Gastrocnemius medialis (tissue), 4 donors: ENCODE measurements at regions not wholly inside any gene's neighbourhood (a gene's known extent, or its start where the extent isn't known, plus 50 kb on each side); places are given as distances from the start of the nearest gene placed in this dataset.

Source experiments
- POLR2A ChIP-seq, 2 donors: fragments of 450-650 bp; IDR thresholded peaks; one replicate each; pipeline ENCODE4 v1.6.1; 2017; ENCODE audit warnings: antibody characterized with exemption in 2 of 2, mild to moderate bottlenecking in 2 of 2, moderate library complexity in 2 of 2
- TF ChIP-seq, protein P1 (sequence below), 5 experiments: fragments of 450-650 bp in 3 of 5; fragments of 200-600 bp in 2 of 5; sonication (generic) in 2 of 5; IDR thresholded peaks in 4 of 5; conservative IDR thresholded peaks in 1 of 5; 1 replicate in 4 of 5; 2 replicates in 1 of 5; pipeline ENCODE4 v1.5.1; 2016 to 2019; ENCODE audit warnings: antibody characterized with exemption in 5 of 5, mild to moderate bottlenecking in 3 of 5, moderate library complexity in 3 of 5

DNA sequence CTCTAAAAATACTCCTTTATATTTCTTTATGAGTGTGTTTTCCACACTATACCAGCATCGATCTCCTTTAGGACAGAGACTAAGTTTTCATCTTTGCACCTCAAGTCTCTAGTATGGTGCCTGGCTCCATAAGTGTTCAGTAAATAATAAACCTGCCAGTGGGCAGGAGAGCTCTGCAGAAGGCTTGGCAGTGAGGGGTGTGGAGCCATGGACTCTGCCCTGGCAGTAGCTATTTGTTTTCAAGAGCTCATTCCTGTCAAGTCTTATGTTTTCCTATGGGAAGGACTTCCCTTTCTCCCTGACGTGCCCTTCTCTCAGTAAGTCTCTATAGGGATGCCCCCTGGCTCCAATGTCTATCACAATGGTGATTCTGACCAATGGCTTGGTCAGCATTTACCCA lies 252.2 kb downstream of the PIK3R1 start:
- TF ChIP-seq, protein P1, sequence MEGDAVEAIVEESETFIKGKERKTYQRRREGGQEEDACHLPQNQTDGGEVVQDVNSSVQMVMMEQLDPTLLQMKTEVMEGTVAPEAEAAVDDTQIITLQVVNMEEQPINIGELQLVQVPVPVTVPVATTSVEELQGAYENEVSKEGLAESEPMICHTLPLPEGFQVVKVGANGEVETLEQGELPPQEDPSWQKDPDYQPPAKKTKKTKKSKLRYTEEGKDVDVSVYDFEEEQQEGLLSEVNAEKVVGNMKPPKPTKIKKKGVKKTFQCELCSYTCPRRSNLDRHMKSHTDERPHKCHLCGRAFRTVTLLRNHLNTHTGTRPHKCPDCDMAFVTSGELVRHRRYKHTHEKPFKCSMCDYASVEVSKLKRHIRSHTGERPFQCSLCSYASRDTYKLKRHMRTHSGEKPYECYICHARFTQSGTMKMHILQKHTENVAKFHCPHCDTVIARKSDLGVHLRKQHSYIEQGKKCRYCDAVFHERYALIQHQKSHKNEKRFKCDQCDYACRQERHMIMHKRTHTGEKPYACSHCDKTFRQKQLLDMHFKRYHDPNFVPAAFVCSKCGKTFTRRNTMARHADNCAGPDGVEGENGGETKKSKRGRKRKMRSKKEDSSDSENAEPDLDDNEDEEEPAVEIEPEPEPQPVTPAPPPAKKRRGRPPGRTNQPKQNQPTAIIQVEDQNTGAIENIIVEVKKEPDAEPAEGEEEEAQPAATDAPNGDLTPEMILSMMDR (IDR thresholded peaks at IDR 0.05 in 4 of 5, conservative IDR thresholded peaks at IDR 0.05 in 1 of 5), result no peak
- TF ChIP-seq POLR2A (IDR thresholded peaks at IDR 0.05), result no peak
